B cell (primary cell): ENCODE measurements at regions not wholly inside any gene's neighbourhood (a gene's known extent, or its start where the extent isn't known, plus 50 kb on each side); places are given as distances from the start of the nearest gene placed in this dataset.

Source experiments
- EZH2 ChIP-seq: IDR thresholded peaks from 2 replicates; pipeline ENCODE4 v1.6.1; 2012; ENCODE audit warnings: borderline replicate concordance, low read depth, mild to moderate bottlenecking, moderate library complexity, low read length; ENCODE audit not compliant: insufficient read depth, poor library complexity, severe bottlenecking
- TF ChIP-seq, protein P1 (sequence below): fragments of 200-600 bp; IDR thresholded peaks from one replicate; pipeline ENCODE4 v1.8.0; 2022; ENCODE audit warnings: antibody characterized with exemption, mild to moderate bottlenecking

DNA sequence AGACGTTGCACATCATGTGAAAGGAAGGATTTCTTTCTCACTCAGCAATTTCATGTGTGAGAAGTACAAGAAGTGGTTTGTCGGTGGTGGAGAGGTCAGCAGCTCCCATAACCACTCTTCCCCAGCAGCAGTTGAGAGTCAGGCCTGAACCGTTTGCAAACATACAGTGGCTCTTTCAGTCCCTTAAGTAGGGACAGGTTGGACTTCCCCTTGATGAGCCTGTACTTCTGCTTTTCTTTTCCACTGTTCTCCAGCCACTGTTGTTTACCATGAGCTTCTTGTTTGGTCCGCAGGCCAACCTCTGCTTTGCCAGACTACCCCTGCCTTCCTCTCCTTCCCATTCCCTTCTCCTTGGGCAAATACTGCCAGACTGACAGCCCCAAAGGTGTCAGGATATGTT lies 391.3 kb upstream of the CELF4 start:
- TF ChIP-seq, protein P1, sequence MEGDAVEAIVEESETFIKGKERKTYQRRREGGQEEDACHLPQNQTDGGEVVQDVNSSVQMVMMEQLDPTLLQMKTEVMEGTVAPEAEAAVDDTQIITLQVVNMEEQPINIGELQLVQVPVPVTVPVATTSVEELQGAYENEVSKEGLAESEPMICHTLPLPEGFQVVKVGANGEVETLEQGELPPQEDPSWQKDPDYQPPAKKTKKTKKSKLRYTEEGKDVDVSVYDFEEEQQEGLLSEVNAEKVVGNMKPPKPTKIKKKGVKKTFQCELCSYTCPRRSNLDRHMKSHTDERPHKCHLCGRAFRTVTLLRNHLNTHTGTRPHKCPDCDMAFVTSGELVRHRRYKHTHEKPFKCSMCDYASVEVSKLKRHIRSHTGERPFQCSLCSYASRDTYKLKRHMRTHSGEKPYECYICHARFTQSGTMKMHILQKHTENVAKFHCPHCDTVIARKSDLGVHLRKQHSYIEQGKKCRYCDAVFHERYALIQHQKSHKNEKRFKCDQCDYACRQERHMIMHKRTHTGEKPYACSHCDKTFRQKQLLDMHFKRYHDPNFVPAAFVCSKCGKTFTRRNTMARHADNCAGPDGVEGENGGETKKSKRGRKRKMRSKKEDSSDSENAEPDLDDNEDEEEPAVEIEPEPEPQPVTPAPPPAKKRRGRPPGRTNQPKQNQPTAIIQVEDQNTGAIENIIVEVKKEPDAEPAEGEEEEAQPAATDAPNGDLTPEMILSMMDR, result no peak
- TF ChIP-seq EZH2, result no peak
